Astrocyte (in vitro differentiated cells and primary cell): ENCODE measurements at regions not wholly inside any gene's neighbourhood (a gene's known extent, or its start where the extent isn't known, plus 50 kb on each side); places are given as distances from the start of the nearest gene placed in this dataset.

Experiments
- DNase-seq: peaks from one replicate; pipeline ENCODE4 v3.0.0-alpha.2; 2010; ENCODE audit warnings: low read depth
- FAIRE-seq: peaks from 2 replicates; lab custom pipeline; 2011; peaks lifted over from hg19 to GRCh38; lab: Jason Lieb, UNC
- H2AFZ ChIP-seq: 2 replicates; pipeline ENCODE4 v1.6.0; 2012; ENCODE audit warnings: low read depth, low read length, inconsistent platforms
- H3K27ac ChIP-seq: 2 replicates; pipeline ENCODE4 v1.5.1; 2011; ENCODE audit warnings: low read depth, low read length, inconsistent platforms
- H3K27me3 ChIP-seq: 2 replicates; pipeline ENCODE4 v1.6.0; 2011; ENCODE audit warnings: low read length, inconsistent platforms; ENCODE audit not compliant: insufficient read depth
- H3K36me3 ChIP-seq: 2 replicates; pipeline ENCODE4 v1.5.1; 2011; ENCODE audit warnings: low read length, inconsistent platforms; ENCODE audit not compliant: insufficient read depth
- H3K4me1 ChIP-seq: 2 replicates; pipeline ENCODE4 v1.5.1; 2011; ENCODE audit warnings: low read length, inconsistent platforms; ENCODE audit not compliant: insufficient read depth
- H3K4me2 ChIP-seq: 2 replicates; pipeline ENCODE4 v1.6.0; 2012; ENCODE audit warnings: low read length, inconsistent platforms
- H3K4me3 ChIP-seq: 2 replicates; pipeline ENCODE4 v1.5.1; 2011; ENCODE audit warnings: low read depth, mild to moderate bottlenecking, low read length, inconsistent platforms; ENCODE audit not compliant: insufficient read depth
- H3K79me2 ChIP-seq: 2 replicates; pipeline ENCODE4 v1.6.0; 2012; ENCODE audit warnings: mild to moderate bottlenecking, low read length, inconsistent platforms; ENCODE audit not compliant: insufficient read depth
- H3K9ac ChIP-seq: 2 replicates; pipeline ENCODE4 v1.6.0; 2012; ENCODE audit warnings: mild to moderate bottlenecking, low read length, inconsistent platforms
- H3K9me3 ChIP-seq: 2 replicates; pipeline ENCODE4 v1.5.1; 2012; ENCODE audit warnings: low read depth, mild to moderate bottlenecking, low read length, inconsistent platforms; ENCODE audit not compliant: insufficient read depth
- H4K20me1 ChIP-seq: 2 replicates; pipeline ENCODE4 v1.6.0; 2012; ENCODE audit warnings: low read length, inconsistent platforms; ENCODE audit not compliant: insufficient read depth
- H3K27ac Mint-ChIP-seq: one replicate; pipeline ENCODE4 v1.8.0; 2021; ENCODE audit warnings: mild to moderate bottlenecking, mixed read lengths; ENCODE audit not compliant: unreplicated experiment
- H3K27me3 Mint-ChIP-seq: one replicate; pipeline ENCODE4 v1.8.0; 2021; ENCODE audit warnings: low read depth, mixed read lengths; ENCODE audit not compliant: unreplicated experiment
- H3K36me3 Mint-ChIP-seq: one replicate; pipeline ENCODE4 v1.8.0; 2021; ENCODE audit warnings: low read depth, mixed read lengths; ENCODE audit not compliant: unreplicated experiment
- H3K4me1 Mint-ChIP-seq: one replicate; pipeline ENCODE4 v1.8.0; 2021; ENCODE audit warnings: low read depth, mixed read lengths; ENCODE audit not compliant: unreplicated experiment
- H3K4me3 Mint-ChIP-seq: one replicate; pipeline ENCODE4 v1.8.0; 2021; ENCODE audit warnings: mild to moderate bottlenecking, moderate library complexity, mixed read lengths; ENCODE audit not compliant: unreplicated experiment
- H3K9me3 Mint-ChIP-seq: one replicate; pipeline ENCODE4 v1.8.0; 2021; ENCODE audit warnings: mild to moderate bottlenecking, mixed read lengths; ENCODE audit not compliant: unreplicated experiment
- EZH2 ChIP-seq: IDR thresholded peaks from 2 replicates; pipeline ENCODE4 v1.6.1; 2012; ENCODE audit warnings: mild to moderate bottlenecking, low read length, inconsistent platforms; ENCODE audit not compliant: insufficient read depth
- TF ChIP-seq, protein P1 (sequence below): IDR thresholded peaks from 2 replicates; pipeline ENCODE4 v1.5.1; 2011; ENCODE audit warnings: low read depth, mild to moderate bottlenecking, inconsistent platforms, low read length, moderate library complexity; ENCODE audit not compliant: insufficient read depth

DNA sequence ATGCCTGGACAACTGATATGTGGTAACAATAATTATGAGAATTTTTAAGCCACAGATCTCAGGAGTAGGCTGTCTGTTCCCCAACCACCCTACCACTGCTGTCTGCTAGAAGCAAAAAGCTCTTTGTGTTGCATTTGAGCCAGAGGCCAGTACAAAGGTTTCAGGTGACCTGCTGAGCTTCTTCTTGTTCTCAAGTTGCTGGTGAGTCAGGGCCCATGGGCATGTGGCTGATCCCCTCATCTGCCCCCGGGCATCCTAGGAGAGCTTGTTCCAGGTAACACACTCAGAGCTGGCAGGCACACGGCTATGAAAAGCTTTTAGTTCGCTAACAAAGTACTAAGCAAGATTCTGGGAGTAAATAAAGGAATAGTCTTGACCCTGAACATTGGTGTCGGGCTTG lies 285.3 kb downstream of the CDC5L start:
- Histone ChIP-seq H3K27me3 (no peaks in the 10 kb centered on the region), H3K9me3 (no peaks in the 10 kb centered on the region), H3K4me1 (peaks cover 10% of the 10 kb centered on the region), H4K20me1 (no peaks in the 10 kb centered on the region), H3K4me2 (no peak overlapping the region), H3K79me2 (no peaks in the 10 kb centered on the region), H3K4me3 (no peak overlapping the region), H3K9ac (no peak overlapping the region), H2AFZ (no peak overlapping the region), H3K36me3 (no peaks in the 10 kb centered on the region), H3K27ac (no peak overlapping the region)
- Mint-ChIP-seq H3K27ac (no peak overlapping the region), H3K27me3 (no peaks in the 10 kb centered on the region), H3K4me3 (no peak overlapping the region), H3K4me1 (peaks cover 37% of the 10 kb centered on the region), H3K36me3 (peaks cover 3% of the 10 kb centered on the region), H3K9me3 (peaks cover 2% of the 10 kb centered on the region)
- TF ChIP-seq, protein P1, sequence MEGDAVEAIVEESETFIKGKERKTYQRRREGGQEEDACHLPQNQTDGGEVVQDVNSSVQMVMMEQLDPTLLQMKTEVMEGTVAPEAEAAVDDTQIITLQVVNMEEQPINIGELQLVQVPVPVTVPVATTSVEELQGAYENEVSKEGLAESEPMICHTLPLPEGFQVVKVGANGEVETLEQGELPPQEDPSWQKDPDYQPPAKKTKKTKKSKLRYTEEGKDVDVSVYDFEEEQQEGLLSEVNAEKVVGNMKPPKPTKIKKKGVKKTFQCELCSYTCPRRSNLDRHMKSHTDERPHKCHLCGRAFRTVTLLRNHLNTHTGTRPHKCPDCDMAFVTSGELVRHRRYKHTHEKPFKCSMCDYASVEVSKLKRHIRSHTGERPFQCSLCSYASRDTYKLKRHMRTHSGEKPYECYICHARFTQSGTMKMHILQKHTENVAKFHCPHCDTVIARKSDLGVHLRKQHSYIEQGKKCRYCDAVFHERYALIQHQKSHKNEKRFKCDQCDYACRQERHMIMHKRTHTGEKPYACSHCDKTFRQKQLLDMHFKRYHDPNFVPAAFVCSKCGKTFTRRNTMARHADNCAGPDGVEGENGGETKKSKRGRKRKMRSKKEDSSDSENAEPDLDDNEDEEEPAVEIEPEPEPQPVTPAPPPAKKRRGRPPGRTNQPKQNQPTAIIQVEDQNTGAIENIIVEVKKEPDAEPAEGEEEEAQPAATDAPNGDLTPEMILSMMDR: no peak
- TF ChIP-seq EZH2: no peak
- FAIRE-seq: no peak
- DNase-seq: no peak

- Mint-ChIP-seq H3K27ac (no peak overlapping the region), H3K27me3 (no peaks in the 10 kb centered on the region), H3K4me1 (peaks cover 24% of the 10 kb centered on the region), H3K36me3 (no peaks in the 10 kb centered on the region), H3K9me3 (peaks cover 2% of the 10 kb centered on the region), H3K4me3 (no peak overlapping the region)
- H4K20me1 ChIP-seq: no peaks in the 10 kb centered on the region
- no peak overlapping the region for H2AFZ ChIP-seq
- DNase-seq (no peak), FAIRE-seq (no peak)
- no peak overlapping the region for H3K9ac ChIP-seq
- peaks cover 4% of the 10 kb centered on the region for H3K4me1 ChIP-seq
- H3K4me2 ChIP-seq: no peak overlapping the region
- H3K27ac ChIP-seq: no peak overlapping the region
- TF ChIP-seq EZH2: no peak
- TF ChIP-seq, protein P1: no peak
- H3K79me2 ChIP-seq: no peaks in the 10 kb centered on the region
- no peaks in the 10 kb centered on the region for H3K27me3 ChIP-seq
- H3K36me3 ChIP-seq: no peaks in the 10 kb centered on the region
- H3K4me3 ChIP-seq: no peak overlapping the region
- no peaks in the 10 kb centered on the region for H3K9me3 ChIP-seq
Observed at GRCh38 chr6:44674226-44675155, 287.0 kb downstream of the CDC5L start.

DNA sequence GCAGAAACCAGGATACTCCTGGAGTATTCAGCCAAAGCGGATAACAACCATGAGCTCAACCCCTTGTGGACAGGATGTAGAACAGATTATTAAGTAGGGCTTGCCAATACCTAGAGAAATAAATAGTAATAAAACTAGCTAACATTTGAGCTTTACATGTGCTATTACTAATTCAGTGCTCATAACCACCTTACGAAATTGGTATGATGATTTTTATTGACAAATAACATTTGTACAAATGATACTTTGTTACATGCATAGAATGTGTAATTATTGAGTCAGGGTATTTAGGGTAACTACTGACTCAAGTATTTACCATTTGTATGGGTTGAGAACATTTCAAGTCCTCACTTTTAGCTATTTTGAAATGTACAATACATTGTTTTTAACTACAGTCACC lies 287.9 kb downstream of the CDC5L start:
- Histone ChIP-seq H3K4me2 (no peak overlapping the region), H3K79me2 (no peaks in the 10 kb centered on the region), H3K9me3 (no peaks in the 10 kb centered on the region), H3K27ac (no peak overlapping the region), H3K4me1 (peaks cover 4% of the 10 kb centered on the region), H4K20me1 (no peaks in the 10 kb centered on the region), H3K4me3 (no peak overlapping the region), H3K9ac (no peak overlapping the region), H3K36me3 (no peaks in the 10 kb centered on the region), H3K27me3 (no peaks in the 10 kb centered on the region), H2AFZ (no peak overlapping the region)
- Mint-ChIP-seq H3K36me3 (no peaks in the 10 kb centered on the region), H3K27me3 (no peaks in the 10 kb centered on the region), H3K4me3 (no peak overlapping the region), H3K9me3 (peaks cover 1% of the 10 kb centered on the region), H3K27ac (no peak overlapping the region), H3K4me1 (peaks cover 30% of the 10 kb centered on the region)
- FAIRE-seq (no peak), DNase-seq (no peak)
- TF ChIP-seq, protein P1: no peak
- TF ChIP-seq EZH2: no peak
